A673 (cell line): ENCODE measurements at regions not wholly inside any gene's neighbourhood (a gene's known extent, or its start where the extent isn't known, plus 50 kb on each side); places are given as distances from the start of the nearest gene placed in this dataset.
A peak's percentile ranks its signal among the peaks of the same experiment; 100 is the strongest.

Experiments
- BruUV-seq: library from RNA; stranded (reverse); fragments of 400-500 nt; replicated peaks from 2 replicates; lab custom pipeline; 2021; lab: Mats Ljungman, UMichigan
- CTCF ChIA-PET: fragments of 300-600 bp; sonication (Branson Sonifier 250); formaldehyde crosslinking; loops from one replicate; lab custom pipeline; 2022; ENCODE audit warnings: antibody characterized with exemption; lab: Charles Lee
- POLR2A ChIA-PET: fragments of 300-600 bp; sonication (Branson Sonifier 250); formaldehyde crosslinking; loops from one replicate; lab custom pipeline; 2022; ENCODE audit warnings: antibody characterized with exemption; ENCODE audit not compliant: low non-redundant PET; lab: Charles Lee
- DNase-seq: peaks from one replicate; pipeline ENCODE4 v3.0.0-alpha.2; 2015; ENCODE audit warnings: low spot score
- H3K27ac ChIP-seq: fragments of 200-600 bp; sonication (generic); 2 replicates; pipeline ENCODE4 v1.5.1; 2016; ENCODE audit warnings: mixed run types, low read depth, mild to moderate bottlenecking, mixed read lengths, antibody characterized with exemption, low read length; ENCODE audit not compliant: poor library complexity, severe bottlenecking
- H3K27me3 ChIP-seq: fragments of 200-600 bp; sonication (generic); replicated peaks from 2 replicates; pipeline ENCODE4 v1.6.1; 2017; ENCODE audit warnings: mixed run types, low read depth, mild to moderate bottlenecking, mixed read lengths, antibody characterized with exemption, low read length; ENCODE audit not compliant: insufficient read depth, poor library complexity
- H3K36me3 ChIP-seq: fragments of 200-600 bp; sonication (generic); 2 replicates; pipeline ENCODE4 v1.6.1; 2016; ENCODE audit warnings: mixed run types, mild to moderate bottlenecking, mixed read lengths, antibody characterized with exemption, low read length; ENCODE audit not compliant: insufficient read depth, poor library complexity, severe bottlenecking
- H3K4me1 ChIP-seq: fragments of 200-600 bp; sonication (generic); 2 replicates; pipeline ENCODE4 v1.6.1; 2017; ENCODE audit warnings: mixed run types, mild to moderate bottlenecking, mixed read lengths, antibody characterized with exemption, low read length; ENCODE audit not compliant: insufficient read depth, poor library complexity, severe bottlenecking
- H3K4me3 ChIP-seq: fragments of 200-600 bp; sonication (generic); 2 replicates; pipeline ENCODE4 v1.5.1; 2016; ENCODE audit warnings: low read depth, mixed run types, mild to moderate bottlenecking, mixed read lengths, low read length; ENCODE audit not compliant: poor library complexity, severe bottlenecking
- H3K9me3 ChIP-seq: fragments of 200-600 bp; sonication (generic); 2 replicates; pipeline ENCODE4 v1.6.1; 2016; ENCODE audit warnings: mixed run types, low read depth, mild to moderate bottlenecking, mixed read lengths, antibody characterized with exemption, low read length; ENCODE audit not compliant: poor library complexity, severe bottlenecking
- EZH2 ChIP-seq: fragments of 200-600 bp; sonication (generic); IDR thresholded peaks from 2 replicates; pipeline ENCODE4 v1.6.1; 2017; ENCODE audit warnings: borderline replicate concordance, low read depth, mild to moderate bottlenecking, mixed read lengths, antibody characterized with exemption, low read length; ENCODE audit not compliant: poor library complexity, severe bottlenecking
- intact Hi-C: fragments of 100-400 bp; cut with micrococcal nuclease; formaldehyde crosslinking; loops from one replicate; pipeline ENCODE4 v1.10.0; 2022; ENCODE audit not compliant: unreplicated experiment
- TF ChIP-seq, protein P1 (sequence below): fragments of 300-800, 200-600 bp; sonication (generic); conservative IDR thresholded peaks from 2 replicates; pipeline ENCODE4 v1.5.1; 2017; ENCODE audit warnings: low read depth, mild to moderate bottlenecking, antibody characterized with exemption, low read length, moderate library complexity, mixed read lengths

DNA sequence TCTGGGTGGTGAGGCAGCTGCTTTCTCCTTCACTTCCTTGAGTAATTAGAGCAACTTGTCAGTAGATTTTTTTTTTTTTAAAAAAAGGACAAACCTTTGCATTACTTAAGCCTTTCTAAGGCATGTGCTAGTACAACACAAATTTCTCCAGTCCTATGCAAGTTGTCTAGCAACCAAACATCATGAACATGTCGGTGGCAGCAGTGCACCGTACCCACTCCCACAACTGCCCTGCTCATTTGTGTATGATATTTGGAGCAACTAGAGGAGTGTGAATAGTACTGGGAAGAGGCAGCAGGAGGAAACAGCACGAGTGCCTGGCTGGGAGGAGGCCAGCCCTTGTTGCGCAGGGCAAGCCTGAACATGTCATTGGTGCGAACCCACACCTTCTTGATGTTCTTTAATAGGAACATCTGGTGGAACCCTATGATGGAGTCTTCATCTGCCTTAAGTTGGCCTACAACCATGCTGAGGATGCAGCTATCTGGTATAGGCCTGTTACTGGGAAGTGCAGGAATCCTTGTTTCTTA, 238.3 kb downstream of the TDRD15 start:
- no peaks in the 10 kb centered on the region for H3K9me3 ChIP-seq
- no peaks in the 10 kb centered on the region for H3K27me3 ChIP-seq
- no peaks in the 10 kb centered on the region for H3K36me3 ChIP-seq
- DNase-seq = no peak
- H3K4me1 ChIP-seq = no peaks in the 10 kb centered on the region
- CTCF ChIA-PET = interaction anchor here (0.7 kb wide), 1 partner anchor 25 kb away, joined by 9 read pairs; no protein-coding TSS in a partner anchor
- intact Hi-C loops = no loop called here
- H3K27ac ChIP-seq = no peak overlapping the region
- TF ChIP-seq, protein P1, sequence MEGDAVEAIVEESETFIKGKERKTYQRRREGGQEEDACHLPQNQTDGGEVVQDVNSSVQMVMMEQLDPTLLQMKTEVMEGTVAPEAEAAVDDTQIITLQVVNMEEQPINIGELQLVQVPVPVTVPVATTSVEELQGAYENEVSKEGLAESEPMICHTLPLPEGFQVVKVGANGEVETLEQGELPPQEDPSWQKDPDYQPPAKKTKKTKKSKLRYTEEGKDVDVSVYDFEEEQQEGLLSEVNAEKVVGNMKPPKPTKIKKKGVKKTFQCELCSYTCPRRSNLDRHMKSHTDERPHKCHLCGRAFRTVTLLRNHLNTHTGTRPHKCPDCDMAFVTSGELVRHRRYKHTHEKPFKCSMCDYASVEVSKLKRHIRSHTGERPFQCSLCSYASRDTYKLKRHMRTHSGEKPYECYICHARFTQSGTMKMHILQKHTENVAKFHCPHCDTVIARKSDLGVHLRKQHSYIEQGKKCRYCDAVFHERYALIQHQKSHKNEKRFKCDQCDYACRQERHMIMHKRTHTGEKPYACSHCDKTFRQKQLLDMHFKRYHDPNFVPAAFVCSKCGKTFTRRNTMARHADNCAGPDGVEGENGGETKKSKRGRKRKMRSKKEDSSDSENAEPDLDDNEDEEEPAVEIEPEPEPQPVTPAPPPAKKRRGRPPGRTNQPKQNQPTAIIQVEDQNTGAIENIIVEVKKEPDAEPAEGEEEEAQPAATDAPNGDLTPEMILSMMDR = no peak
- TF ChIP-seq EZH2 = no peak
- no peak overlapping the region for H3K4me3 ChIP-seq
- POLR2A ChIA-PET = no interaction called here
- BruUV-seq = no TSS peak

- no peaks in the 10 kb centered on the region for H3K4me1 ChIP-seq
- DNase-seq = peak; percentile 1
- H3K27me3 ChIP-seq = no peaks in the 10 kb centered on the region
- BruUV-seq = no TSS peak
- intact Hi-C loops = no loop called here
- H3K27ac ChIP-seq = no peak overlapping the region
- H3K36me3 ChIP-seq = no peaks in the 10 kb centered on the region
- TF ChIP-seq, protein P1 = peak; percentile 40
- TF ChIP-seq EZH2 = no peak
- POLR2A ChIA-PET = no interaction called here
- CTCF ChIA-PET = no interaction called here
- no peak overlapping the region for H3K4me3 ChIP-seq
- no peaks in the 10 kb centered on the region for H3K9me3 ChIP-seq
These were observed 239.6 kb downstream of the TDRD15 start for GRCh38 chr2:21363364-21363763.

DNA sequence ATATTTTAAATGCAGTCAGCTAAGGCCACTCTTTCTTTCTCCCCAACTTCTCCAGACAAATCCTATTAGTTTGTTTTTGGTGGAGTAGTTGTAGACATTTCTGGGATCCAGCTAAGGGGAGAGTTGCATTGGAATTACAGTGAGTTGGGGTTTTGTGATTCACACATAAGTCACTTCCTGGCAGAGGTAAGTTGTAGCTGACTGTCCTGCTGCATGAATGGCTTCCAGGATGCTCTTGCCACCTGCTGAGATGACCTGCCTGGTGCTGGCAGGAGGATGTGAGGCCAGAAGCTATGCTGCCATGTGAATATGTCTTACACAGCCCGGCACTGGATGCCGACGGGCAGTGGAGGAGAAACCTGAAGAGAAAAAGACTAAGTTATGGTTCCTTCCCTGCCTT, 243.7 kb downstream of the TDRD15 start:
- TF ChIP-seq, protein P1 = no peak
- no peak for TF ChIP-seq EZH2
- ChIA-PET CTCF (no interaction called here), POLR2A (no interaction called here)
- DNase-seq = no peak
- Histone ChIP-seq H3K36me3 (no peaks in the 10 kb centered on the region), H3K27ac (no peak overlapping the region), H3K4me3 (no peak overlapping the region), H3K4me1 (no peaks in the 10 kb centered on the region), H3K27me3 (peaks cover 4% of the 10 kb centered on the region), H3K9me3 (no peaks in the 10 kb centered on the region)
- BruUV-seq = no TSS peak
- intact Hi-C loops = no loop called here
